Prostate gland (tissue), 2 donors: ENCODE measurements at regions not wholly inside any gene's neighbourhood (a gene's known extent, or its start where the extent isn't known, plus 50 kb on each side); places are given as distances from the start of the nearest gene placed in this dataset.

Source experiments
- POLR2A ChIP-seq: fragments of 450-650 bp; IDR thresholded peaks from one replicate; pipeline ENCODE4 v1.6.1; 2016; ENCODE audit warnings: antibody characterized with exemption, mild to moderate bottlenecking
- TF ChIP-seq, protein P1 (sequence below), 4 experiments: fragments of 200-600 bp in 2 of 4; fragments of 450-650 bp in 2 of 4; sonication (generic) in 2 of 4; IDR thresholded peaks; 1 replicate in 3 of 4; 2 replicates in 1 of 4; pipeline ENCODE4 v1.5.1; 2016 to 2019; ENCODE audit warnings: antibody characterized with exemption in 4 of 4, mild to moderate bottlenecking in 2 of 4, moderate library complexity in 2 of 4

DNA sequence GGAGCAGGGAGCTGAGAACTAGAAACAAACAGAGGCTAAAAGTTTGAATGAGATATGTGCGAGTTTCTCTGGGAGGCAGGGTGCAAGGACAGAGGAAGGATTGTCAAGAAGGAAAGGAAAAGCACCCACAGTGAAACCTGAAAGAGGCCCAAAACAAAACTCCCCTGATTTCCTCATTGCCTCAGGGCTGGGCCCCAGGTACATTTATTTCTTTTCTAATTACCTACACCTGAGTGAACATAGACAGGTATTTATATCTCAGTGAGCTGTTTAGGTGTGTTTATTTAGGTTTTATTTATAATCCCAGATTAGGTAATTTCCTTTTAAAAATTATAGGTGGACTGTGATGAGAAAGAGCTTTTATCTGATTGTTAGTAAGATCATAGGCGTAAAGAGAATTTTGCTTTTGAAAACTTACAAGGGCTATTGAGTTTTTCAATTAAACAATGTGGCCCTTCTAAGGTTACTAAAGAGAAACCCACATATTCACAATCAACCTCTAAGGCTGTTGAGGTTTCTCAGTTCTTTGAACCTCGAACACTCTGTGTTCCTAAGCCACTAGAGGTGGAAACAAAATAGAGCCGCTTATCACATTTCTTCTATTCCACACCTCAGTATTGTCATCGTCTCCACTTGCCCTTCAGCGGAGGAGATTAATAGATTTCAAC is 344.8 kb downstream of the ZNF608 start:
- TF ChIP-seq, protein P1, sequence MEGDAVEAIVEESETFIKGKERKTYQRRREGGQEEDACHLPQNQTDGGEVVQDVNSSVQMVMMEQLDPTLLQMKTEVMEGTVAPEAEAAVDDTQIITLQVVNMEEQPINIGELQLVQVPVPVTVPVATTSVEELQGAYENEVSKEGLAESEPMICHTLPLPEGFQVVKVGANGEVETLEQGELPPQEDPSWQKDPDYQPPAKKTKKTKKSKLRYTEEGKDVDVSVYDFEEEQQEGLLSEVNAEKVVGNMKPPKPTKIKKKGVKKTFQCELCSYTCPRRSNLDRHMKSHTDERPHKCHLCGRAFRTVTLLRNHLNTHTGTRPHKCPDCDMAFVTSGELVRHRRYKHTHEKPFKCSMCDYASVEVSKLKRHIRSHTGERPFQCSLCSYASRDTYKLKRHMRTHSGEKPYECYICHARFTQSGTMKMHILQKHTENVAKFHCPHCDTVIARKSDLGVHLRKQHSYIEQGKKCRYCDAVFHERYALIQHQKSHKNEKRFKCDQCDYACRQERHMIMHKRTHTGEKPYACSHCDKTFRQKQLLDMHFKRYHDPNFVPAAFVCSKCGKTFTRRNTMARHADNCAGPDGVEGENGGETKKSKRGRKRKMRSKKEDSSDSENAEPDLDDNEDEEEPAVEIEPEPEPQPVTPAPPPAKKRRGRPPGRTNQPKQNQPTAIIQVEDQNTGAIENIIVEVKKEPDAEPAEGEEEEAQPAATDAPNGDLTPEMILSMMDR (IDR thresholded peaks at IDR 0.05) = no peak
- no peak for TF ChIP-seq POLR2A
